B cell (primary cell): ENCODE measurements at regions not wholly inside any gene's neighbourhood (a gene's known extent, or its start where the extent isn't known, plus 50 kb on each side); places are given as distances from the start of the nearest gene placed in this dataset.

ENCODE experiments used
- ATAC-seq: fragments of 200-7000 bp; cut with Tn5 transposase; one replicate; pipeline ENCODE4 v1.10.0; 2021; ENCODE audit warnings: low read depth, mild to moderate bottlenecking, moderate number of reproducible peaks, moderate library complexity
- CTCF ChIA-PET: fragments of 350-600 bp; sonication (Branson Sonifier 250); formaldehyde crosslinking; loops from one replicate; lab custom pipeline; 2021; ENCODE audit warnings: antibody characterized with exemption, inconsistent platforms; lab: Charles Lee
- POLR2A ChIA-PET: fragments of 350-600 bp; sonication (Branson Sonifier 250); formaldehyde crosslinking; loops from one replicate; lab custom pipeline; 2021; ENCODE audit warnings: antibody characterized with exemption; lab: Charles Lee
- DNase-seq: peaks from one replicate; pipeline ENCODE4 v3.0.0; 2013
- H2AFZ ChIP-seq: 2 replicates; pipeline ENCODE4 v1.6.1; 2012; ENCODE audit warnings: mild to moderate bottlenecking, low read depth, low read length; ENCODE audit not compliant: insufficient read depth, poor library complexity, severe bottlenecking
- H3K27ac ChIP-seq, 2 donors: 1 replicate in 1 of 2; 2 replicates in 1 of 2; pipeline ENCODE4 v1.5.1; 2012 to 2013; ENCODE audit warnings: low read length in 2 of 2, mild to moderate bottlenecking in 2 of 2, moderate library complexity in 1 of 2
- H3K27me3 ChIP-seq, 4 experiments: fragments of 200-600 bp in 1 of 4; sonication (generic) in 1 of 4; replicated peaks in 1 of 4; 1 replicate in 2 of 4; 2 replicates in 2 of 4; pipeline versions ENCODE4 v1.6.1 to v1.7.0; 2013 to 2016; ENCODE audit warnings: low read length in 3 of 4, mild to moderate bottlenecking in 2 of 4, mixed read lengths in 1 of 4, moderate library complexity in 1 of 4; ENCODE audit not compliant: insufficient read depth in 4 of 4, control insufficient read depth in 3 of 4; ENCODE audit errors: control extremely low read depth in 1 of 4
- H3K36me3 ChIP-seq, 2 experiments: replicated peaks in 1 of 2; 1 replicate in 1 of 2; 2 replicates in 1 of 2; pipeline versions ENCODE4 v1.6.1 to v1.7.1; 2013; ENCODE audit warnings: low read length in 1 of 2; ENCODE audit not compliant: insufficient read depth in 2 of 2, control insufficient read depth in 1 of 2; ENCODE audit errors: control extremely low read depth in 1 of 2, extremely low read depth in 1 of 2
- H3K4me1 ChIP-seq, 2 donors: fragments of 200-600 bp in 1 of 2; sonication (generic) in 1 of 2; 1 replicate in 1 of 2; 2 replicates in 1 of 2; pipeline versions ENCODE4 v1.5.1 to v1.6.1; 2013 to 2017; ENCODE audit warnings: low read length in 2 of 2; ENCODE audit not compliant: control insufficient read depth in 2 of 2, insufficient read depth in 2 of 2
- H3K4me2 ChIP-seq: replicated peaks from 2 replicates; pipeline ENCODE3; 2012; ENCODE audit warnings: mild to moderate bottlenecking, low read depth, low read length; ENCODE audit not compliant: poor library complexity, severe bottlenecking
- H3K4me3 ChIP-seq, 5 experiments: fragments of 200-600 bp in 1 of 5; sonication (generic) in 1 of 5; 1 replicate in 3 of 5; 2 replicates in 2 of 5; pipeline versions ENCODE4 v1.5.1 to v1.7.0; 2011 to 2016; ENCODE audit warnings: low read length in 4 of 5, mild to moderate bottlenecking in 4 of 5, low read depth in 2 of 5, control low read depth in 1 of 5, moderate library complexity in 1 of 5; ENCODE audit not compliant: insufficient read depth in 1 of 5; ENCODE audit errors: control extremely low read depth in 1 of 5, extremely low read depth in 1 of 5
- H3K79me2 ChIP-seq: fragments of 200-600 bp; sonication (generic); one replicate; pipeline ENCODE4 v1.6.0; 2016; ENCODE audit warnings: low read length; ENCODE audit not compliant: control insufficient read depth, insufficient read depth
- H3K9ac ChIP-seq: fragments of 200-600 bp; sonication (generic); 2 replicates; pipeline ENCODE4 v1.6.1; 2017; ENCODE audit warnings: mild to moderate bottlenecking, low read length, moderate library complexity
- H3K9me3 ChIP-seq, 3 donors: one replicate each; pipeline versions ENCODE4 v1.6.1 to v1.7.1; 2013; ENCODE audit warnings: low read length in 2 of 3; ENCODE audit not compliant: control insufficient read depth in 2 of 3, insufficient read depth in 1 of 3; ENCODE audit errors: control extremely low read depth in 1 of 3
- H4K20me1 ChIP-seq: 2 replicates; pipeline ENCODE4 v1.6.0; 2012; ENCODE audit warnings: mild to moderate bottlenecking, low read length; ENCODE audit not compliant: insufficient read depth, control insufficient read depth, poor library complexity, severe bottlenecking
- H3K27ac Mint-ChIP-seq: one replicate; pipeline ENCODE4 v1.8.0; 2021; ENCODE audit warnings: mixed read lengths
- H3K27me3 Mint-ChIP-seq: one replicate; pipeline ENCODE4 v1.8.0; 2021; ENCODE audit warnings: mixed read lengths
- H3K4me1 Mint-ChIP-seq: one replicate; pipeline ENCODE4 v1.8.0; 2021; ENCODE audit warnings: mixed read lengths
- H3K4me3 Mint-ChIP-seq: one replicate; pipeline ENCODE4 v1.8.0; 2021; ENCODE audit warnings: mixed read lengths
- H3K9me3 Mint-ChIP-seq: one replicate; pipeline ENCODE4 v1.8.0; 2022; ENCODE audit warnings: mixed read lengths; ENCODE audit not compliant: insufficient read depth
- CTCF ChIP-seq: fragments of 200-600 bp; IDR thresholded peaks from one replicate; pipeline ENCODE4 v1.8.0; 2022; ENCODE audit warnings: antibody characterized with exemption, mild to moderate bottlenecking
- EZH2 ChIP-seq: IDR thresholded peaks from 2 replicates; pipeline ENCODE4 v1.6.1; 2012; ENCODE audit warnings: borderline replicate concordance, low read depth, mild to moderate bottlenecking, moderate library complexity, low read length; ENCODE audit not compliant: insufficient read depth, poor library complexity, severe bottlenecking
- intact Hi-C: fragments of 100-400 bp; cut with micrococcal nuclease; formaldehyde crosslinking; loops from one replicate; pipeline ENCODE4 v1.10.0; 2022

DNA sequence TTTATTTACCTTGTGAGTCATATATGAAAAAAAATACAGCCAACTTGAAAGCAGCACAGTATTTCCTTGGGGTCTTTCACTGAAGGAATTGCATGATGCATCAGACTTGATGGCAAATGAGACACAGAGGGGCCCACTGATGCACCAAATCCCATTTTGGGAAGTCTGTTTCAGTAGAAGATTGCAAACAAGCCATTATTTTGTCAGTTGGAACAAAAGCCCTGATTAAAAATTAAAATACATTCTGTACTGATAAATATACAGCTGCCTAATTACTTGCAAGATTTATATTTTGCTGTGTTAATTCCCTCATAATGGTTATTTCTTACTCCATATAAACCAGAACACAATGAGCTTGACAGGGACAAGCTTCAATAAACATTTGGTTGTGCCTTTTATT is 370.4 kb downstream of the SUCLG1 start:
- H3K4me2 ChIP-seq: no peak overlapping the region
- no peaks in the 10 kb centered on the region for H3K79me2 ChIP-seq
- CTCF ChIA-PET: no interaction called here
- H3K9ac ChIP-seq: no peak overlapping the region
- ATAC-seq: no peak
- H3K4me1 ChIP-seq: no peaks in the 10 kb centered on the region
- no peaks in the 10 kb centered on the region for H3K9me3 ChIP-seq
- no peak overlapping the region for H2AFZ ChIP-seq
- TF ChIP-seq EZH2 (no peak), CTCF (no peak)
- Mint-ChIP-seq H3K27ac (no peak overlapping the region), H3K27me3 (peaks cover 8% of the 10 kb centered on the region), H3K4me1 (no peaks in the 10 kb centered on the region), H3K4me3 (no peak overlapping the region), H3K9me3 (no peaks in the 10 kb centered on the region)
- H4K20me1 ChIP-seq: no peaks in the 10 kb centered on the region
- intact Hi-C loops: no loop called here
- DNase-seq: no peak
- no peak overlapping the region for H3K27ac ChIP-seq
- POLR2A ChIA-PET: no interaction called here
- no peaks in the 10 kb centered on the region for H3K36me3 ChIP-seq
- H3K27me3 ChIP-seq: no peaks in the 10 kb centered on the region
- H3K4me3 ChIP-seq: no peak overlapping the region

- no peaks in the 10 kb centered on the region for H3K9me3 Mint-ChIP-seq
- H2AFZ ChIP-seq: no peak overlapping the region
- H3K79me2 ChIP-seq: no peaks in the 10 kb centered on the region
- DNase-seq (no peak), ATAC-seq (no peak)
- H3K27ac Mint-ChIP-seq: no peak overlapping the region
- H3K9me3 ChIP-seq: no peaks in the 10 kb centered on the region
- no peak overlapping the region for H3K4me3 Mint-ChIP-seq
- peaks cover 8% of the 10 kb centered on the region for H3K27me3 Mint-ChIP-seq
- no peak overlapping the region for H3K27ac ChIP-seq
- H3K4me3 ChIP-seq: no peak overlapping the region
- no peaks in the 10 kb centered on the region for H3K4me1 Mint-ChIP-seq
- no peaks in the 10 kb centered on the region for H4K20me1 ChIP-seq
- H3K4me1 ChIP-seq: no peaks in the 10 kb centered on the region
- TF ChIP-seq CTCF: no peak
- no peak for TF ChIP-seq EZH2
- intact Hi-C loops: no loop called here
- no peak overlapping the region for H3K4me2 ChIP-seq
- ChIA-PET POLR2A (no interaction called here), CTCF (no interaction called here)
- no peaks in the 10 kb centered on the region for H3K27me3 ChIP-seq
- no peak overlapping the region for H3K9ac ChIP-seq
- H3K36me3 ChIP-seq: no peaks in the 10 kb centered on the region
These were observed 373.5 kb downstream of the SUCLG1 start for GRCh38 chr2:84085562-84085961.
